HG02973 (cell line): ENCODE measurements at regions not wholly inside any gene's neighbourhood (a gene's known extent, or its start where the extent isn't known, plus 50 kb on each side); places are given as distances from the start of the nearest gene placed in this dataset.

Experiments used
- ATAC-seq: cut with Tn5 transposase; IDR thresholded peaks from one replicate; pipeline ENCODE4 v1.9.1; 2021; ENCODE audit warnings: moderate library complexity; ENCODE audit not compliant: unreplicated experiment

DNA sequence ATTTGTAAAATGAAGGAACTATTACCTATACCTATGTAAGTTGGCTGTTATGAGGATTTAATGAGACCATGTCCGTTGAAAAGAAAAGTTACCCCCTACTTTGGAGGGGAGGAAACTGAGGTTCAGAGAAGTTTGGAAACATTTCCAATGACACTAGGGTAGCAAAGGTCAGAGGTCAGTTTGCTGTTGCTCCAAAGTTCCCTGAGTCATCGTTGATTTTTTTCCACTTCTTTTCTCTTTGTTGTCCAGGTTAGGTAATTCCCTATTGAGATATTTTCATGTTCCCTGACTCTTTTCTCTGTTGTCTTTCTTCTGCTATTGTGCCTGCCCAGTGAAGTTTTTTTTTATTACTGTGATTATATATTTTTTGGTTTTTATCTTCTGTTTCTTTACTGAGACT lies 213.8 kb upstream of the C1orf174 start:
- no peak for ATAC-seq

- no peak for ATAC-seq
These were observed 215.3 kb upstream of the C1orf174 start for GRCh38 chr1:4115191-4115900.

GRCh38 chr1:4117196-4117595 lies 217.1 kb upstream of the C1orf174 start:
- no peak for ATAC-seq

- ATAC-seq: no peak
These were observed 218.9 kb upstream of the C1orf174 start for GRCh38 chr1:4118746-4119515.

DNA sequence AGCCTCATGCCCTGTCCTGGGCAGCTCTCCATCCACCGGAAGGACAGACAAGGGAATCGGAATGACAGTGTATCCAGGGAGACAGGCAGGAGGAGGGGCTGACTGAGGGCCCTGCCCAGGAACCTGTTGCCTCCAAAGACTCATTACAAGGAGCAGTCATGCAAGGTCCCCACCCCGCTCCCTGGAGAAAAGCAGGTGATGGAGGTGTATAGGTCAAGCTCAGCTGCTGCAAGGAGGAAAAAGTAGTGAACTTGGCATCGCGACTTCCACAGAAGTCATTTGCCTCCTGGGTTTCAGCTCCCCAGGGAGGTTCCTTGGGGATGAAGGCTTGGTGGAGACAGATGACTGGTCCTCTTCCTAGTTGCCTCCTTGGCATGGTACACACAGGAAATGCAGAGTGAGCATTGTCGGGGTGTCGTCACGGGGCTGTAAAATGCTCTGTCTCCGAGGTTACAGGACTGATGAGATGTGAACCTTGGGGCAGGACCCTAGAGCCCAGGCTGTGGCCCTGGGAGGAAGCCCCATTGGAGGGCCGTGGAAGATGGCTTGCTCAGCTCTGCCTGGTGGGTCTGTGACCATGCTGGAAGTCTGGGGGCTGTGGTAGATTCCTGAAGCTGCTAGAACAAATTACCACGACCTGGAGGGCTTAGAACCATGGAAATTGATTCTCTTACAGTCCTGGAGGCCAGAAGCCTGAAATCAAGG lies 219.6 kb upstream of the C1orf174 start:
- ATAC-seq: no peak

DNA sequence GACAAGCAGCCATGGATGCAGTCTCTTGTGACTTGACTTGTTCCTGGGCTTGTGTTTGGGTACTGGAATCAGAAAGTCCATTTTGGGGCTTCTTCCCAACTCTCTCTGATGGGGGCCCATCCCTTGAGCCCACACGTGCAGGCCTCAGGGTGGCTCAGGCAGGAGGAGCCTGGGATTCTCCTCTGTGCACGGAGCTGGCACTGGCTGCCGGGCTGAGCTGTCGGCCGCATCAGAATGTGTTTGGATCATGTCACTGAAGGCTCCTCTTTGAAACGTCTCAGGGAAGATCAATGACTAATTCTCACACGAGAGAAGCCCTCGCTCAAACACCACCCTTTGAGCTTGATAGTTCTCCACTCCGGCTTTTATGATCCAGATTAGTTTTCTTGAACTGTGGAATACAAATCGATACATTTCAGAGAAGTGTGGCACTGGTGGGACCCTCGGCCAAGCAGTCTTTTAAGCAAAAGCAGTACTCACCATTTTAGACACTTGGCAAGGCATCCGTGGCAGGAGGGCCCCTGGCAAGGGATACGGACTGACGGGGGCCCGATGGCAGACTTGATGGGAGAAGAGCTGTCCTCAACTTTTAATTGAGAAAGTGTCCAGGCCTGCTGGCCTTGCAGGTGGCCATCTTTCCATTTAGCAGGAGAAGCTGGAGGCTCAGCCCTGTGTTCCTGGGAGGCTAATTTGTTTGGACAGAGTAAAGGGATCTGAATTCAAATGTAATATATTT lies 220.7 kb upstream of the C1orf174 start:
- ATAC-seq: no peak

GRCh38 chr1:4121293-4121684 lies 221.2 kb upstream of the C1orf174 start:
- ATAC-seq: no peak

- ATAC-seq: no peak
These were observed 221.9 kb upstream of the C1orf174 start for GRCh38 chr1:4121834-4122512.

- no peak for ATAC-seq
These were observed 222.6 kb upstream of the C1orf174 start for GRCh38 chr1:4122513-4123160.

DNA sequence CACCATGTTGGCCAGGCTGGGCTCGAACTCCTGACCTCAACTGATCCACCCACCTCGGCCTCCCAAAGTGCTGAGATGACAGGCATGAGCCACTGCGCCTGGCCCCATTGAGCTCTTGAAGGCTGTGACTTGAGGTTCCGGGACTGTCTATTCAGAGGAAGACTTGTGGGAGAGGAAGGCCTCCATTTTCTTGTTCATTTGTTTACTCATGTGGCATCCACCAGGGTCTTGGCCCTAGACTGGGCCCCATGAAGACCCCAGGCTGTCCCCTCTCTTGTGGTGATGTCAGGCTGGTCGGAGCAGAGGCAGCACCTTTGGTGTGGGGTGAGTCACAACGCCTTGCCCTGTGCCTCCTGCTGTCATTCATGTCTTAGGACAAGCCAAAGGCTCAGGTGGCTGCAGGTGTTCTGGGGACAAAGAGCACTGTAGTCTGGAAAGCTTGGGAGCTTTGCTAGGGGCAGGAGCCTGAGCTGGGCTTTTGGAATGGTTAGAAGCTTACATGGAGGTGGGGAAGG lies 224.6 kb upstream of the C1orf174 start:
- ATAC-seq: no peak

DNA sequence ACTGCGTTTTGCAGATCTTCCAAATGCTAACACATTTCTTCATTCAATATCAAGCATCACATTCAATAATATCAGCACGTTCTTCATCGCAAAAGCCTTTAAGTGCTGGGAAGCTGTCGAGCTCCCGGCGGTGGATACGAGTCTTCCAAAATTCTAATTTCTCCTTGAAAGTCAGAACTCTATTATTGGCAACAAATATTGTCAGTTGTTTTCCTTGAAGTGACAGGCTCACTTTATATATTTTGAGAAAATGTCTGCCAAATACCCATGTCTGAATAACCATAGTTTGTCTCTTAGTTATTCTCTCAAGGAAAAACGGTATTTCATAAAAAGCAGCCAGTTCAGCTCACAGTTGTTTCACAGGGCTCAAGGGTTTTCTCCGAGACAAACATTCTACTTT lies 226.2 kb upstream of the C1orf174 start:
- no peak for ATAC-seq

GRCh38 chr1:4126731-4127591 lies 226.9 kb upstream of the C1orf174 start:
- ATAC-seq: no peak

GRCh38 chr1:4127592-4128140 lies 227.6 kb upstream of the C1orf174 start:
- no peak for ATAC-seq

DNA sequence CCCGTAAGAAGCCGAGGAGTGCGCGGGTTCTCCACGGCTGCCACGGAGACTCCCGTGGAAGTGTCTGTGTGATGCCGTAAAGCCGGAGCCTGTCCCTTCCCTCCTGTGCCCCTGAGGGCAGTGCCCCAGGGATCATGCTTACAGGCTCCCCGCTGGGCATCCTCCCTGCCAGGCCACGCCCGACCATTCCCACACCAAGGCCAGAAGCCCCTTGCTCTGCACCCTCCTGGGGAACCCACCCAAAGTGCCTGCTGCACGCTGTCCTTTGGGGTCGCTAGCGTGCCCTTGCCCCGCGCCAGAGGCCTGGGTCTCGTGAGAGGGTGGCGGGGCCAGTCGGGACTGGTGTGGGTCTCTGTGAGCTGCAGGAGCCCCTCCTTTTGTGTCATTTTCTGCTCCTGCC lies 228.5 kb upstream of the C1orf174 start:
- no peak for ATAC-seq

GRCh38 chr1:4129693-4130092 lies 229.6 kb upstream of the C1orf174 start:
- ATAC-seq: no peak

DNA sequence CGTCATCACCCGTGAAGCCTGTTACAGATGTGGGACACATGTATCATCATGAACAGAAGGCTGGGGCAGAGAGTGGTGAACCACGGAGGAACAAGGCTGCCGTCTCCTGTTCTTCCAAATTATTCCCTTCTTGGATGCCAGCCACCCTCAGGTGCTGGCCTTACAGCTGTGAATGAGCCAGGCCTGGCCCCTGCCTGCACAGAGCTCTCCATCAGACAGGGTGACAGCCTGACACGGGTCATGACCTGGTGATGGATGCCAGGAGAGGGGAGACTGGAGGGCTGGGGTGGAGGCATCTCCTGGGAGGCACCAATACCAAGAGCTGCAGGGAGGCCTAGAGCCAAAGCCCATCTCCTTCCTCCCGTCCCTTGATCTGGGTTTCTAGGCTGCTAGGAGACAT lies 230.0 kb upstream of the C1orf174 start:
- ATAC-seq: no peak

GRCh38 chr1:4131734-4132133 lies 231.7 kb upstream of the C1orf174 start:
- no peak for ATAC-seq

GRCh38 chr1:4132352-4133296 lies 232.6 kb upstream of the C1orf174 start:
- ATAC-seq: no peak
